OCI-LY1 (cell line): ENCODE measurements at regions not wholly inside any gene's neighbourhood (a gene's known extent, or its start where the extent isn't known, plus 50 kb on each side); places are given as distances from the start of the nearest gene placed in this dataset.

Source experiments
- H2AFZ ChIP-seq: fragments of 200-600 bp; sonication (generic), shearing (Covaris generic); 2 replicates; pipeline ENCODE4 v1.6.0; 2014; ENCODE audit warnings: antibody characterized with exemption, mild to moderate bottlenecking, low read length
- H3F3A ChIP-seq: fragments of 200-600 bp; sonication (generic), shearing (Covaris generic); 2 replicates; pipeline ENCODE4 v1.6.0; 2014; ENCODE audit warnings: mild to moderate bottlenecking, antibody characterized with exemption, low read length, moderate library complexity; ENCODE audit not compliant: insufficient read depth
- H3K27ac ChIP-seq: fragments of 200-600 bp; sonication (generic); 2 replicates; pipeline ENCODE4 v1.5.1; 2014; ENCODE audit warnings: low read length, mixed run types, mild to moderate bottlenecking, low read depth; ENCODE audit not compliant: poor library complexity, severe bottlenecking
- H3K27me3 ChIP-seq: fragments of 200-600 bp; sonication (generic); 2 replicates; pipeline ENCODE4 v1.6.0; 2014; ENCODE audit warnings: antibody characterized with exemption, mild to moderate bottlenecking, low read length, moderate library complexity; ENCODE audit not compliant: insufficient read depth
- H3K36me3 ChIP-seq: fragments of 200-600 bp; sonication (generic); 2 replicates; pipeline ENCODE4 v1.6.1; 2014; ENCODE audit warnings: mild to moderate bottlenecking, antibody characterized with exemption, low read length, moderate library complexity, mixed read lengths; ENCODE audit not compliant: insufficient read depth
- H3K4me1 ChIP-seq: fragments of 200-600 bp; sonication (generic); 2 replicates; pipeline ENCODE4 v1.5.1; 2014; ENCODE audit warnings: mild to moderate bottlenecking, low read length, moderate library complexity; ENCODE audit not compliant: insufficient read depth, severe bottlenecking
- H3K4me2 ChIP-seq: fragments of 200-600 bp; sonication (generic), shearing (Covaris generic); 2 replicates; pipeline ENCODE4 v1.6.1; 2014; ENCODE audit warnings: low read length
- H3K4me3 ChIP-seq: fragments of 200-600 bp; sonication (generic); 2 replicates; pipeline ENCODE4 v1.5.1; 2014; ENCODE audit warnings: low read length, low read depth, mild to moderate bottlenecking, mixed read lengths; ENCODE audit not compliant: poor library complexity, severe bottlenecking
- H3K79me2 ChIP-seq: fragments of 200-600 bp; shearing (Covaris generic); 2 replicates; pipeline ENCODE4 v1.6.1; 2016; ENCODE audit warnings: mixed run types, low read length, mixed read lengths; ENCODE audit not compliant: insufficient read depth
- H3K9ac ChIP-seq: fragments of 200-600 bp; sonication (generic), shearing (Covaris generic); 2 replicates; pipeline ENCODE4 v1.6.1; 2014; ENCODE audit warnings: mild to moderate bottlenecking, low read length, mixed read lengths
- H3K9me2 ChIP-seq: fragments of 200-600 bp; sonication (generic), shearing (Covaris generic); 2 replicates; pipeline ENCODE4 v1.6.1; 2014; ENCODE audit warnings: low read depth, mild to moderate bottlenecking, low read length, mixed read lengths
- H3K9me3 ChIP-seq: fragments of 200-600 bp; shearing (Covaris generic); 2 replicates; pipeline ENCODE4 v1.6.1; 2014; ENCODE audit warnings: low read length, mixed read lengths
- H4K20me1 ChIP-seq: fragments of 200-600 bp; sonication (generic), shearing (Covaris generic); 2 replicates; pipeline ENCODE4 v1.6.0; 2016; ENCODE audit warnings: mild to moderate bottlenecking, low read length; ENCODE audit not compliant: insufficient read depth
- CTCF ChIP-seq: fragments of 200-600 bp; sonication (generic), shearing (Covaris generic); IDR thresholded peaks from 2 replicates; pipeline ENCODE4 v1.5.1; 2017; ENCODE audit warnings: mild to moderate bottlenecking, antibody characterized with exemption, low read length, moderate library complexity, mixed read lengths
- EZH2 ChIP-seq: fragments of 200-600 bp; sonication (generic), shearing (Covaris generic); IDR thresholded peaks from 2 replicates; pipeline ENCODE4 v1.8.0; 2017; ENCODE audit warnings: borderline replicate concordance, mixed run types, mild to moderate bottlenecking, antibody characterized with exemption, low read length, moderate library complexity, mixed read lengths

- TF ChIP-seq CTCF (no peak), EZH2 (no peak)
Observed at GRCh38 chr11:90783111-90783510, 560.3 kb upstream of the CHORDC1 start.

GRCh38 chr11:90779098-90779497, 556.2 kb upstream of the CHORDC1 start:
- Histone ChIP-seq H3K27ac (no peak overlapping the region), H3K9me2 (no peaks in the 10 kb centered on the region), H3K27me3 (no peaks in the 10 kb centered on the region), H2AFZ (no peak overlapping the region), H3K36me3 (no peaks in the 10 kb centered on the region), H3K4me2 (no peak overlapping the region), H3K4me3 (no peak overlapping the region), H3K4me1 (no peaks in the 10 kb centered on the region), H3K9me3 (no peaks in the 10 kb centered on the region), H3F3A (no peaks in the 10 kb centered on the region), H3K79me2 (no peaks in the 10 kb centered on the region), H3K9ac (no peak overlapping the region), H4K20me1 (no peaks in the 10 kb centered on the region)
- TF ChIP-seq EZH2 (no peak), CTCF (no peak)

More at GRCh38 chr11:90783111-90783510, 560.3 kb upstream of the CHORDC1 start:
- H3K36me3 ChIP-seq: no peaks in the 10 kb centered on the region
- H3K4me2 ChIP-seq: no peak overlapping the region
- H3K4me3 ChIP-seq: no peak overlapping the region
- H3K9me3 ChIP-seq: no peaks in the 10 kb centered on the region
- no peaks in the 10 kb centered on the region for H4K20me1 ChIP-seq
- H3K9me2 ChIP-seq: no peaks in the 10 kb centered on the region
- H3K27ac ChIP-seq: no peak overlapping the region
- no peak overlapping the region for H2AFZ ChIP-seq
- H3K79me2 ChIP-seq: no peaks in the 10 kb centered on the region
- no peaks in the 10 kb centered on the region for H3K4me1 ChIP-seq
- H3K27me3 ChIP-seq: no peaks in the 10 kb centered on the region
- no peak overlapping the region for H3K9ac ChIP-seq
- H3F3A ChIP-seq: no peaks in the 10 kb centered on the region

- H3K4me3 ChIP-seq: no peak overlapping the region
- H3K9me2 ChIP-seq: no peaks in the 10 kb centered on the region
- no peaks in the 10 kb centered on the region for H3F3A ChIP-seq
Observed at GRCh38 chr11:90775567-90776165, 552.8 kb upstream of the CHORDC1 start.

More at GRCh38 chr11:90775567-90776165, 552.8 kb upstream of the CHORDC1 start:
- Histone ChIP-seq H3K9ac (no peak overlapping the region), H3K9me3 (no peaks in the 10 kb centered on the region), H3K36me3 (no peaks in the 10 kb centered on the region), H3K27ac (no peak overlapping the region), H4K20me1 (no peaks in the 10 kb centered on the region), H2AFZ (no peak overlapping the region), H3K27me3 (no peaks in the 10 kb centered on the region), H3K79me2 (no peaks in the 10 kb centered on the region), H3K4me2 (no peak overlapping the region), H3K4me1 (no peaks in the 10 kb centered on the region)
- TF ChIP-seq CTCF (no peak), EZH2 (no peak)
